Sigmoid colon (tissue), 6 donors: ENCODE measurements at regions not wholly inside any gene's neighbourhood (a gene's known extent, or its start where the extent isn't known, plus 50 kb on each side); places are given as distances from the start of the nearest gene placed in this dataset.

Experiments used
- DNase-seq: peaks from one replicate; pipeline ENCODE4 v3.0.0-alpha.2; 2019
- H3K27ac ChIP-seq, 4 donors: fragments of 200-600 bp; sonication (generic); one replicate each; pipeline ENCODE4 v1.5.1; 2016 to 2019; ENCODE audit warnings: mild to moderate bottlenecking in 1 of 4
- H3K27me3 ChIP-seq, 3 donors: fragments of 200-600 bp; sonication (generic); one replicate each; pipeline ENCODE4 v1.5.1; 2019; ENCODE audit warnings: mild to moderate bottlenecking in 1 of 3
- H3K36me3 ChIP-seq, 4 donors: fragments of 200-600 bp; sonication (generic); one replicate each; pipeline ENCODE4 v1.5.1; 2016 to 2019
- H3K4me1 ChIP-seq, 4 donors: fragments of 200-600 bp; sonication (generic); one replicate each; pipeline ENCODE4 v1.5.1; 2017 to 2019
- H3K4me3 ChIP-seq, 4 donors: fragments of 200-600 bp; sonication (generic); one replicate each; pipeline ENCODE4 v1.5.1; 2017 to 2019; ENCODE audit warnings: mild to moderate bottlenecking in 2 of 4, moderate library complexity in 1 of 4
- H3K9me3 ChIP-seq, 4 donors: fragments of 200-600 bp in 3 of 4; sonication (generic) in 3 of 4; one replicate each; pipeline versions ENCODE4 v1.5.1 to v1.6.1; 2013 to 2019
- EP300 ChIP-seq, 4 donors: sonication (generic); formaldehyde crosslinking; IDR thresholded peaks; one replicate each; pipeline ENCODE4 v1.6.1; 2017; ENCODE audit warnings: antibody characterized with exemption in 4 of 4
- POLR2A ChIP-seq, 2 donors: fragments of 450-650 bp; IDR thresholded peaks; one replicate each; pipeline ENCODE4 v1.6.1; 2016; ENCODE audit warnings: antibody characterized with exemption in 2 of 2, mild to moderate bottlenecking in 2 of 2, moderate library complexity in 2 of 2
- POLR2AphosphoS5 ChIP-seq, 4 donors: sonication (generic); formaldehyde crosslinking; IDR thresholded peaks; one replicate each; pipeline ENCODE4 v1.6.1; 2017; ENCODE audit warnings: antibody characterized with exemption in 4 of 4
- WGBS, 2 donors: extraction: QIAGEN DNeasy Blood & Tissue Kit; methylation state at CpG; one replicate each; pipeline ENCODE4 v1.1.7; 2013; 5-methylcytosine and 5-hydroxymethylcytosine counted together
- intact Hi-C: fragments of 100-400 bp; cut with DNase I; formaldehyde crosslinking; loops from one replicate; pipeline ENCODE4 v1.15.1; 2023
- TF ChIP-seq, protein P1 (sequence below), 4 experiments: fragments of 450-650 bp in 3 of 4; fragments of 200-600 bp in 1 of 4; IDR thresholded peaks; one replicate each; pipeline ENCODE4 v1.5.1; 2016 to 2019; ENCODE audit warnings: antibody characterized with exemption in 4 of 4, mild to moderate bottlenecking in 3 of 4, moderate library complexity in 2 of 4
- donor health status: healthy with polysubstance abuse.
- donor health status: healthy.

DNA sequence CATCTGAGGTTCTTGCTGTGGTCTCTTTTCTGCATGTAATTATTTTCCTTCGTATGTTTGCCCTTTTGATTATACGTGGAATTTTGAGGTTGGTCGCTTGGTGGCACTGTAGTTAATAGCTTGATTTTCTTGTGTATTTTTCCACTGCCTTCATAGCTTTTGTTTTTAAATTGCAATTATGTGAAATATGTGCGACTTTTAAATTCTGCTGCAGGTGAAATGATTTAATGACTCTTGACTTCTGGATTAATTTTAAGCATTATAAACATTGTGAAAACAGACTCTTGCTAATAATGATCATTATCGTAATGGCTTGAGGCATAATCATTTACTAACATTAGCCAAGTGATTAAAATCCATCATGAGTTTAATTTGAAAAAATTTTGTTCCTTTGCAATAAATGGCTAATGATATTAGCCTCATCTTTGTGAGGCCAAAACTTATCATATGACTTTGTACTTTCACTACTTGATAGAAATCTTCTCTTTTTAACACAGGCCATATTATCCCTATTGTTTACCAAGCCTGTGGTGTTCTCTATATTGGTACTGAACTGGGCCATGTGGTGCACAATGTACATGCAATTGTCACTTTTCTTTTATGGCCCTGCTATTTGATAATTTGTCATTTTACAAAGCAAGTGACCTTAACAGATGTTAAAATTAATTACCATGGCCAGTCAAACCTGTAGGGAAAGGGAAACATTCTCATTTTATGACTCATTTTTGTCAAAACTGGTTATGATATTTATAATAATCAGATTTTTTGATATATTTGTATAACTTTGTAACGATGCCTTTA, 62.8 kb upstream of the NEUROD1 start:
- no peak for DNase-seq
- Histone ChIP-seq H3K4me1 (no peaks in the 10 kb centered on the region), H3K4me3 (no peak overlapping the region), H3K36me3 (no peaks in the 10 kb centered on the region), H3K9me3 (no peaks in the 10 kb centered on the region), H3K27me3 (no peaks in the 10 kb centered on the region), H3K27ac (no peak overlapping the region)
- WGBS, 2 donors = 21 to 28% methylated on average over 6 of the region's 6 CpGs
- intact Hi-C loops = loop anchor here (1.0 to 2.0 kb wide), 3 partner anchors 161 to 334 kb away; no protein-coding TSS in a partner anchor
- TF ChIP-seq, protein P1, sequence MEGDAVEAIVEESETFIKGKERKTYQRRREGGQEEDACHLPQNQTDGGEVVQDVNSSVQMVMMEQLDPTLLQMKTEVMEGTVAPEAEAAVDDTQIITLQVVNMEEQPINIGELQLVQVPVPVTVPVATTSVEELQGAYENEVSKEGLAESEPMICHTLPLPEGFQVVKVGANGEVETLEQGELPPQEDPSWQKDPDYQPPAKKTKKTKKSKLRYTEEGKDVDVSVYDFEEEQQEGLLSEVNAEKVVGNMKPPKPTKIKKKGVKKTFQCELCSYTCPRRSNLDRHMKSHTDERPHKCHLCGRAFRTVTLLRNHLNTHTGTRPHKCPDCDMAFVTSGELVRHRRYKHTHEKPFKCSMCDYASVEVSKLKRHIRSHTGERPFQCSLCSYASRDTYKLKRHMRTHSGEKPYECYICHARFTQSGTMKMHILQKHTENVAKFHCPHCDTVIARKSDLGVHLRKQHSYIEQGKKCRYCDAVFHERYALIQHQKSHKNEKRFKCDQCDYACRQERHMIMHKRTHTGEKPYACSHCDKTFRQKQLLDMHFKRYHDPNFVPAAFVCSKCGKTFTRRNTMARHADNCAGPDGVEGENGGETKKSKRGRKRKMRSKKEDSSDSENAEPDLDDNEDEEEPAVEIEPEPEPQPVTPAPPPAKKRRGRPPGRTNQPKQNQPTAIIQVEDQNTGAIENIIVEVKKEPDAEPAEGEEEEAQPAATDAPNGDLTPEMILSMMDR (IDR thresholded peaks at IDR 0.05) = peak; percentile 38 to 72 (median 64)
- no peak for TF ChIP-seq EP300 (IDR thresholded peaks at IDR 0.05)
- TF ChIP-seq POLR2AphosphoS5 (IDR thresholded peaks at IDR 0.05) = no peak
- no peak for TF ChIP-seq POLR2A (IDR thresholded peaks at IDR 0.05)

DNA sequence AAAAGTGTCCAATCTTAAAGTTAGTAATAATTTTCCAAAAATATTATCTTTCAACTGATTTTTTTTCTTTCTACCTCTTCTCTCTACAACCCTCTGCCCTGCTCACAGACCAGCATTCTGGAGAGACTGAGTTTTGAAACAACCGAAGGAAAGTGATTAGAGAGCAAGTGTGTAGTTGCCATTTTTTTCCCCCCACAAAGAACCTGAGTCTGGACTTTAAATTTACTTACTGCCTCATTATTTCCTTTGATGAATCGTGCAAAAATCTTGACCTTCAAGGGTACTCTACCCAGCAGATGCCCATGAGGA, 63.4 kb upstream of the NEUROD1 start:
- H3K9me3 ChIP-seq = no peaks in the 10 kb centered on the region
- no peaks in the 10 kb centered on the region for H3K36me3 ChIP-seq
- no peaks in the 10 kb centered on the region for H3K4me1 ChIP-seq
- intact Hi-C loops = loop anchor here (1.0 to 2.0 kb wide), 3 partner anchors 161 to 333 kb away; no protein-coding TSS in a partner anchor
- 87 to 93% methylated on average over 2 of the region's 2 CpGs for WGBS, 2 donors
- H3K27me3 ChIP-seq = no peaks in the 10 kb centered on the region
- DNase-seq = no peak
- no peak overlapping the region for H3K27ac ChIP-seq
- H3K4me3 ChIP-seq = no peak overlapping the region
- TF ChIP-seq EP300 (IDR thresholded peaks at IDR 0.05) (no peak), POLR2A (IDR thresholded peaks at IDR 0.05) (no peak), POLR2AphosphoS5 (IDR thresholded peaks at IDR 0.05) (no peak)
- TF ChIP-seq, protein P1 (IDR thresholded peaks at IDR 0.05) = no peak

DNA sequence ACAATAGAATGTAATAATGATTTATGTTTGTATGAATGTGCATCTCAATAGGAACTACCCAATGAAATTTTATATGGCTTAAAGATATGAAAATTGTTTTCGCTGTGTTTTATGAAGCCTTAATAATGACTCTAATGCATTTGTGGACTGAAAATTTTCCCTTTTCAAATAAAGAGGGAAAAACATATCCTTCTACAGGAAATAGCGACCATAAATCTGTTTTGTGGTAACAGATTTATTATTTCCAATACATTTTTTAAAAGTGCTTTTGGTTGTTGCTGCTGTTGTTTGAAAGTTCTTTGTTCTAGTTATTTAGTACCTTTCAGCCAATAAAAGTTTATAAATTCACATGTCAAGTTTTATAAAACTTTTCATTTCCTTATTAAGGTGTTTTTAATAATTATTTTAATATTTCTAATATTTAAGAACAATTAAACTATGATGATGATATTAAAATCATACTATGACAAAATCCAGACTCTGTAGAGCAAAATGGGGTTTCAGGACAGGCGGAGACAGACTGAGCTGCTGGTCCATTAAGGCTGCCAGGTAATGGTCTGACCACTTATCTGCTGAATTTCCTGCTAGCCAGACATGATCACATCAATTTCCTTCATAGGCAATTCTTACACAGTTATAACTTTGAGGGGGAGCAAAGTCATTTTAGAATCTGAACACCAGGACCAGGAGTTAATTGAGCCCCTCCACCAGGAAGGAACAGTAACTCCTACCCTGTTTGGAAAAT, 65.7 kb upstream of the NEUROD1 start:
- Histone ChIP-seq H3K4me1 (no peaks in the 10 kb centered on the region), H3K4me3 (no peak overlapping the region), H3K27me3 (no peaks in the 10 kb centered on the region), H3K36me3 (no peaks in the 10 kb centered on the region), H3K27ac (no peak overlapping the region), H3K9me3 (no peaks in the 10 kb centered on the region)
- intact Hi-C loops = no loop called here
- no peak for DNase-seq
- TF ChIP-seq EP300 (IDR thresholded peaks at IDR 0.05) = no peak
- no peak for TF ChIP-seq POLR2AphosphoS5 (IDR thresholded peaks at IDR 0.05)
- TF ChIP-seq POLR2A (IDR thresholded peaks at IDR 0.05) = no peak
- TF ChIP-seq, protein P1 (IDR thresholded peaks at IDR 0.05) = no peak
- WGBS, 2 donors = 89 to 97% methylated on average over 3 of the region's 3 CpGs

DNA sequence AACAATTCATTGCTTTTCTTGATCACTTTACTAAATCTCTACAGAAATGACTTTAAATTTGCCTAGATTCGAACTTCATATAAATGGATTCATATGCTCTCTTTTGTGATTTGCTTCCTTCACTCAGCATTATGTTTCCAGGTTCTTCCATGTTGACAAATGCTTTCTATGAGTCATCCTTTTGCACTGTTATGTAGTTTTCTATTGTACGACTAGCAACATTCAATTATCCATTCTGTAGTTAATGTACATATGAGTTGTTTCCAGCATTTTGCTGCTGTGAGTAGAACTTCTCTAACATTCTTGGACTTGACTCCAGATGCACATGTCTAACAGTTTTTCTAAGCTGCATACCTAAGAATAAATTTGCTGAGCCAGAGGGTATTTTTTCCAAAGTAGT, 66.5 kb upstream of the NEUROD1 start:
- no peaks in the 10 kb centered on the region for H3K9me3 ChIP-seq
- H3K4me1 ChIP-seq = no peaks in the 10 kb centered on the region
- H3K27me3 ChIP-seq = no peaks in the 10 kb centered on the region
- WGBS, 2 donors = 71 to 86% methylated on average over 2 of the region's 2 CpGs
- no peak for DNase-seq
- no peak overlapping the region for H3K27ac ChIP-seq
- intact Hi-C loops = no loop called here
- H3K36me3 ChIP-seq = no peaks in the 10 kb centered on the region
- TF ChIP-seq POLR2A (IDR thresholded peaks at IDR 0.05) = no peak
- TF ChIP-seq EP300 (IDR thresholded peaks at IDR 0.05) = no peak
- TF ChIP-seq, protein P1 (IDR thresholded peaks at IDR 0.05) = no peak
- TF ChIP-seq POLR2AphosphoS5 (IDR thresholded peaks at IDR 0.05) = no peak
- no peak overlapping the region for H3K4me3 ChIP-seq
